SH-SY5Y (cell line): ENCODE measurements at regions not wholly inside any gene's neighbourhood (a gene's known extent, or its start where the extent isn't known, plus 50 kb on each side); places are given as distances from the start of the nearest gene placed in this dataset.

ENCODE experiments used
- GATA2 ChIP-seq: IDR thresholded peaks from 2 replicates; pipeline ENCODE4 v1.6.1; 2011; ENCODE audit warnings: mild to moderate bottlenecking, low read depth, low read length
- GATA3 ChIP-seq: IDR thresholded peaks from 2 replicates; pipeline ENCODE4 v1.6.1; 2011; ENCODE audit warnings: low read depth, mild to moderate bottlenecking, low read length, moderate library complexity

DNA sequence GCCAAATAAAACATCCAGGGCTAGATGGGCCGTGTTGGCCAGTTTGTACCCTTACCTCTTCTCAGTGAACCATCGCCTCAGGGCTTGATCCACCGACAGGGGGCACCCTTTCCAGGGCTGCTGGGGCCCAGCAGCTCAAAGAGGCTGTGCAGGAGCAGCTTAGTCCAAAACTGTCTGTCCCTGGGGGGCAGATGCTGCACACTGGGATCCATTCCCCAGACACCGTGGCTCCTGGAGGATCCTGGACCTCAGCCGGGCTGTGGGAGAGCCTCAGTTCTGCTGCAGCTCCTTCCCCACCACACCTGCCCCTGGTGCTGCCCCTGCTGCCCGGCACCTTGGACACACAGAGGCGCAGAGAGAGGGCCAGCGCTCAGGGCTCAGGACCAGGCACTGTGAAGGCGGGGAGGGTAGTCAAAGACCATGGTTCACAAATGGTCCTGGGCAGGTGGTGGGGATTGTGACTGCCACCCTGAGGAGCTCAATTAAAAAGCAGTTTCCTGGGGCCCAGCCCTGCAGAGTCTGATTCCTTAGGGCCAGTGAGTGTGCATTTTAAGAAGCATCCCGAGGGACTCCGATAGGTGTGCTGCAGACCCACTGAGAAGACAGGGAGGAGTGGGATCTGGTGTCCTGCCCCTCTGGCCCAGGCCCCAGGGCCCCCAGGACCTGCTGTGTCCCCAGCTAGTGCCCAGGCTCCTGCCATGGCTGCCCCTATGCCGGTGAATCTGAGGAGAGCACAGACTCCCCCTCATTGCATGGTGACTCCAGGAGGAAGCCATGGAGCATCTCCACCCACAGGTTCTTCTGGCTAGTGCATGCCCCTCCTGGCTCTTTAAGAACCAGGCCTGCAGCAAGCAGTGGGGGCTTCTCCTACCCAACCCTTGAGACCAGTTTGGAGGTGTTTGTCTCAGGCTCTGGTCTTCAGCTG is 86.5 kb upstream of the PRR20G start:
- TF ChIP-seq GATA2, result no peak
- no peak for TF ChIP-seq GATA3
